Hepatic stellate cell (primary cell): ENCODE measurements at regions not wholly inside any gene's neighbourhood (a gene's known extent, or its start where the extent isn't known, plus 50 kb on each side); places are given as distances from the start of the nearest gene placed in this dataset.
"Not testable (repeated sequence)": the region's sequence is repeated elsewhere in the genome, so short reads cannot be mapped to it uniquely, and the experiment has no call there.

Source experiments
- DNase-seq: peaks from one replicate; pipeline ENCODE4 v3.0.0; 2011; ENCODE audit warnings: low spot score

GRCh38 chr2:210730672-210731071 is 174.3 kb downstream of the CPS1 start:
- DNase-seq: no peak

- DNase-seq: not testable (repeated sequence)
Observed at GRCh38 chr2:210746826-210747225, 190.4 kb downstream of the CPS1 start.

- no peak for DNase-seq
Observed at GRCh38 chr2:210752532-210752931, 196.1 kb downstream of the CPS1 start.

DNA sequence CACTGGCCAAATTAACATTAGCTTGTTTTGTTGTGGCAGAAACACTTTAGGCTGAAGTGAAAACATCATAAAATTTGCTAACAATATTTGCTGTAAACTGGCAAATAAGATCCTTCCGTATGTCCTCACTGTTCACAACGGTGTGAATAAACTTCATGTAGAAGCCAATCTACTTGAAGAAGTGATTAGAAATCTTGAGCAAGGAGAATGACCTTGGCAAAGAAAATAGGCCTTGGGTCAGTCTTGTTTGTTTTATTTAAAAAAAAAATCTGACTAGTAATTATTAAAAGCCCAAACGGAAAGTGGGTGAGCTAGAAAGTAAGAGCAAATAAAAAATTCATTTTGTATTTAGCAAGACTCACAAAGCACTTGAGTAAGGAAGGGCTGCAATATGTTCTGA is 197.0 kb downstream of the CPS1 start:
- no peak for DNase-seq

- DNase-seq: no peak
Observed at GRCh38 chr2:210756855-210757254, 200.5 kb downstream of the CPS1 start.

- DNase-seq: no peak
Observed at GRCh38 chr2:210762604-210763588, 206.5 kb downstream of the CPS1 start.

GRCh38 chr2:210768329-210768910 is 212.0 kb downstream of the CPS1 start:
- no peak for DNase-seq

- DNase-seq: no peak
Observed at GRCh38 chr2:210776756-210777155, 220.4 kb downstream of the CPS1 start.

DNA sequence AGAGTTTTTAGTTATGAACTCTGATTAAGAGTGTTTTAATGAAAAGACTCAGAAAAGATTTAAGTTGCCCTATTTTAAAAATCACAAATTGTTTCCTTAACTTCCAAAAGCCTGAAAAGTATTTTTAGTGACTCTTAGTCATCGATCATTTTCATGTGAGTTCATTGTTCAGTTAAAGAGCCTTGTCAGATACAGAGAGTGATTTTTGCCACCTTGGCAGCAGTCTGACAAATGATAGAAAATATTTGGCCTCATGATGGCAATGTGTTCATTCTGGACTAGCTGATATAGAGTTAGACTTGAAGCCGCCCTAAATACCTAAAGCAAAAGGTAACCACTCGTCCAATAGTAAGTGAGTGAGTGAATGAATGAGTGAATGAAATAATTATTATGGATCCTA is 225.8 kb downstream of the CPS1 start:
- no peak for DNase-seq

DNA sequence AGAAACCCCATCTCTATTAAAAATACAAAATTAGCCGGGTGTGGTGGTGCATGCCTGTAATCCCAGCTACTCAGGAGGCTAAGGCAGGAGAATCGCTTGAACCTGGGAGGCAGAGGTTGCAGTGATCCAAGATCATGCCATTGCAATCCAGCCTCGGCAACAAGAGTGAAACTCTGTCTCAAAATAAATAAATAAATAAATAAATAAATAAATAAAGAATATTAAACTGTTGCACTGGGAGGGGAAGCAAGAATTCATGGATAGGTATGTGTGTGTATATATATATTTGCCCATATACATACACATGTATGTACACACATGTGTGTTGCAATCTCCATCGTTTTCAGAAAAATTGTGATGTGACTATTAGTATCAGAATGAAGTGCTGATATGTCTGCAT is 231.4 kb downstream of the CPS1 start:
- DNase-seq: not testable (repeated sequence)

- no peak for DNase-seq
Observed at GRCh38 chr2:210792000-210792399, 235.6 kb downstream of the CPS1 start.

DNA sequence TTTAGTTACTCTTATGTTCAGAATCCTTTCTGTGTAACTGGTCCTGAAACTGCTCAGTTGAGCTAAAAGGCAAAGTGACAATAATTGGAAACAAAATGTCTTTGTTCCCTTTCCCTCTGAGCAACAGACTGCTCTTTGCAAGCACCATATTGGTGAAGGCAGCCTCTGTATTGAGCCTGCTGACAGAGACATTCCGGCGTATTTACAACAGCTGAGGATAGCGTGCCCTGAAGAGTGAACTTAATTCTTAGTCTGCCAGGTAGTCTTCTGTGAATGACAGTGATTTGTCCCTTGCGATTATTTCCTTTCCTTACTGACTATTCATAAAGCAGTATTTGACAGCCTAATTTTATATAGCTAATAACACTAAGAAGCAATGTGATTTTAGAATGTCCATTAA is 239.1 kb downstream of the CPS1 start:
- DNase-seq: no peak

GRCh38 chr2:210798180-210798579 is 241.8 kb downstream of the CPS1 start:
- DNase-seq: no peak

GRCh38 chr2:210814251-210815025 is 258.0 kb downstream of the CPS1 start:
- no peak for DNase-seq

DNA sequence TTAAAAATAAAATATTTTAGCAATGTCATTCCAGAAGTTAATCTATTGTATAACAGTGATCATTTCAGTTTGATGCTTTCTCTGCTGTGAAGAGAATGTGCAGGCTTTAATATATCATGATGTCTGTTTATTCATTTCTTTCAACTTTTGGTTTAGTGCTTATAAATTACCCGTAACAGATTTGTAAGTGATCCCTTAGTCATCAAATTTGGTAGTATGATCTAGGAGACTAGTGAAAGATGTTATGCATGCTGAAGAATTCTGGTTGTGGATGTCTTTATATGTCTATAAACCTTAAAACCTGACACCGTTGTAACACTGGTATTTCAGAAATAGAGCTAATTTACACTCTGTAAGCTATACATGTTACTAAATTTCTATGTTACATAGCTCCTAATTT is 260.4 kb downstream of the CPS1 start:
- DNase-seq: no peak

GRCh38 chr2:210818473-210818872 is 262.1 kb downstream of the CPS1 start:
- no peak for DNase-seq

DNA sequence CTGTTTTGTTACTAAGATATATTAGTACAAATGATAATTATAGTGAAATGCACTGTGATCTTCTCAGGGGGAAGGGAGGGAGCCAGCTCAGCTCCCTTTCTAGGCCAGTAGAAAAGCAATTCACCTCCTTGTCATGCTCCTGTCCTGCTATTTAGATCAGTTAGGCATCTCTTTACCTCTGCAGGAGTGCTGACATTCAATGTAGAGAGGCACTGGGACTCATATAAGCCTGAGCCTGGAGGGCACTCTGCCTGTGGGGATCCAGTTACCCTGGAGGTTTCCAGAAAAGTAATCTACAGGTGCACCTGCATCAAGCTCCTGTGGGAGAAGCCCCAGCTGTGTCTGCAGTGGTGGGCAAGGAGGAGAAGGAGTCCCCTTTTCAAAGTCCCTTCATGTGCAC is 277.0 kb downstream of the CPS1 start:
- DNase-seq: no peak

- no peak for DNase-seq
Observed at GRCh38 chr2:210839034-210839433, 282.6 kb downstream of the CPS1 start.

GRCh38 chr2:210839450-210839849 is 283.1 kb downstream of the CPS1 start:
- no peak for DNase-seq

GRCh38 chr2:210842896-210843295 is 286.5 kb downstream of the CPS1 start:
- no peak for DNase-seq

GRCh38 chr2:210844016-210844415 is 287.6 kb downstream of the CPS1 start:
- DNase-seq: no peak

GRCh38 chr2:210859314-210859713 is 302.9 kb downstream of the CPS1 start:
- no peak for DNase-seq

DNA sequence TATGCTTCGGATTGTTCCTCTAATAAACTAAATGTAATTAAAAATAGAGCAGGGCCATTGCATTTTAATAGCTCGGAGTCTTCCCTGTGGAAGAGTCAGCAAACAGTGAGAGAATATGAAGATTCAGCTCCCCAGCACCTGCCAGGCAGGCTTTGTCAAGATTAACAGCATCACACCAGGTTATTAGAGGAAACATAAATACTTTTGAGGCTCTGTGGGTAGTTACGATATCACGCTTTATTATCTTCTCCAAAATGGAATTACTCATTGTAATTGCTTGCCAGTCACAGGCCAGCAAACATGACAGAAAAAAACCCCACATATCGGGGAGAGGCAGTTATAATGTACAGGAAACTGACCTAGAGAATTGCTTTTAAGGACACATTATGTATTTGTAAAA is 303.9 kb downstream of the CPS1 start:
- no peak for DNase-seq
